H9 (cell line): ENCODE measurements at regions not wholly inside any gene's neighbourhood (a gene's known extent, or its start where the extent isn't known, plus 50 kb on each side); places are given as distances from the start of the nearest gene placed in this dataset.

Experiments
- DNase-seq: peaks from one replicate; pipeline ENCODE4 v3.0.0-alpha.2; 2017
- H2AFZ ChIP-seq: one replicate; pipeline ENCODE4 v1.6.1; 2013; ENCODE audit warnings: mild to moderate bottlenecking, low read length, control low read depth, moderate library complexity
- H2AK5ac ChIP-seq: 2 replicates; pipeline ENCODE4 v1.6.1; 2013; ENCODE audit warnings: low read length, control low read depth, mixed read lengths; ENCODE audit not compliant: insufficient read length
- H2BK120ac ChIP-seq: one replicate; pipeline ENCODE4 v1.6.1; 2013; ENCODE audit warnings: low read depth, mild to moderate bottlenecking, low read length, control low read depth, inconsistent platforms; ENCODE audit not compliant: poor library complexity, severe bottlenecking
- H2BK12ac ChIP-seq: 2 replicates; pipeline ENCODE4 v1.6.1; 2013; ENCODE audit warnings: low read length, control low read depth, mixed read lengths, low read depth; ENCODE audit not compliant: insufficient read length
- H2BK15ac ChIP-seq: 2 replicates; pipeline ENCODE4 v1.6.1; 2013; ENCODE audit warnings: low read depth, low read length, control low read depth
- H2BK20ac ChIP-seq: one replicate; pipeline ENCODE4 v1.6.1; 2013; ENCODE audit warnings: low read depth, mild to moderate bottlenecking, low read length, control low read depth, inconsistent platforms; ENCODE audit not compliant: poor library complexity, severe bottlenecking
- H2BK5ac ChIP-seq: 2 replicates; pipeline ENCODE4 v1.6.1; 2013; ENCODE audit warnings: low read length, control low read depth, mixed read lengths; ENCODE audit not compliant: insufficient read length
- H3K14ac ChIP-seq: 2 replicates; pipeline ENCODE4 v1.6.1; 2013; ENCODE audit warnings: low read length, control low read depth; ENCODE audit not compliant: insufficient read depth
- H3K18ac ChIP-seq: 2 replicates; pipeline ENCODE4 v1.6.1; 2013; ENCODE audit warnings: low read depth, mild to moderate bottlenecking, mixed read lengths, low read length, control low read depth; ENCODE audit not compliant: insufficient read length
- H3K23ac ChIP-seq: 2 replicates; pipeline ENCODE4 v1.6.1; 2013; ENCODE audit warnings: low read length, control low read depth, mixed read lengths, low read depth; ENCODE audit not compliant: insufficient read length
- H3K23me2 ChIP-seq: 2 replicates; pipeline ENCODE4 v1.6.1; 2013; ENCODE audit warnings: low read depth, mild to moderate bottlenecking, mixed read lengths, low read length, control low read depth; ENCODE audit not compliant: insufficient read length, poor library complexity, severe bottlenecking
- H3K27ac ChIP-seq: 2 replicates; pipeline ENCODE4 v1.5.1; 2013; ENCODE audit warnings: low read length, control low read depth, mixed read lengths, low read depth; ENCODE audit not compliant: insufficient read length
- H3K27me3 ChIP-seq: 2 replicates; pipeline ENCODE4 v1.6.1; 2013; ENCODE audit warnings: low read length, control low read depth, inconsistent platforms; ENCODE audit not compliant: insufficient read depth
- H3K4ac ChIP-seq: 2 replicates; pipeline ENCODE4 v1.6.1; 2013; ENCODE audit warnings: low read depth, mild to moderate bottlenecking, control low read depth, inconsistent platforms, low read length, moderate library complexity
- H3K4me1 ChIP-seq: 2 replicates; pipeline ENCODE4 v1.6.1; 2013; ENCODE audit warnings: low read length, control low read depth, inconsistent platforms; ENCODE audit not compliant: insufficient read depth
- H3K4me2 ChIP-seq: 2 replicates; pipeline ENCODE4 v1.6.1; 2013; ENCODE audit warnings: low read length, control low read depth, mixed read lengths; ENCODE audit not compliant: insufficient read length, insufficient read depth
- H3K56ac ChIP-seq: 2 replicates; pipeline ENCODE4 v1.6.1; 2013; ENCODE audit warnings: low read depth, mild to moderate bottlenecking, mixed read lengths, low read length, control low read depth; ENCODE audit not compliant: insufficient read length
- H3K79me1 ChIP-seq: 2 replicates; pipeline ENCODE4 v1.6.1; 2013; ENCODE audit warnings: low read depth, mild to moderate bottlenecking, moderate library complexity, low read length, control low read depth, inconsistent platforms; ENCODE audit not compliant: insufficient read depth, poor library complexity, severe bottlenecking
- H3K79me2 ChIP-seq: 2 replicates; pipeline ENCODE4 v1.6.1; 2013; ENCODE audit warnings: low read length, control low read depth, inconsistent platforms; ENCODE audit not compliant: insufficient read depth
- H3K9ac ChIP-seq: 2 replicates; pipeline ENCODE4 v1.6.1; 2013; ENCODE audit warnings: low read length, control low read depth, mixed read lengths; ENCODE audit not compliant: insufficient read length; ENCODE audit errors: extremely low read depth
- H3K9me3 ChIP-seq: one replicate; pipeline ENCODE4 v1.6.1; 2013; ENCODE audit warnings: low read depth, low read length, inconsistent platforms; ENCODE audit not compliant: control insufficient read depth
- H3T11ph ChIP-seq: one replicate; pipeline ENCODE4 v1.6.1; 2013; ENCODE audit warnings: mild to moderate bottlenecking, low read length, control low read depth, inconsistent platforms
- H4K20me1 ChIP-seq: one replicate; pipeline ENCODE4 v1.6.1; 2013; ENCODE audit not compliant: control insufficient read depth, insufficient read length, insufficient read depth
- H4K5ac ChIP-seq: 2 replicates; pipeline ENCODE4 v1.6.1; 2013; ENCODE audit warnings: low read depth, mild to moderate bottlenecking, mixed read lengths, low read length, control low read depth; ENCODE audit not compliant: insufficient read length
- H4K8ac ChIP-seq: replicated peaks from 2 replicates; pipeline ENCODE4 v1.6.1; 2013; ENCODE audit warnings: low read length, control low read depth, mixed read lengths, low read depth; ENCODE audit not compliant: insufficient read length
- H4K91ac ChIP-seq: 2 replicates; pipeline ENCODE4 v1.6.1; 2013; ENCODE audit warnings: low read depth, mild to moderate bottlenecking, moderate library complexity, mixed read lengths, low read length, control low read depth; ENCODE audit not compliant: insufficient read length
- H3K27ac Mint-ChIP-seq, 3 experiments: 2 replicates in 2 of 3; 3 replicates in 1 of 3; pipeline ENCODE4 v1.8.0; 2020 to 2021; ENCODE audit warnings: mixed read lengths in 3 of 3, mild to moderate bottlenecking in 1 of 3, moderate library complexity in 1 of 3
- H3K27me3 Mint-ChIP-seq: 2 replicates; pipeline ENCODE4 v1.8.0; 2021; ENCODE audit warnings: low read depth, mild to moderate bottlenecking, moderate library complexity, mixed read lengths
- H3K36me3 Mint-ChIP-seq, 3 experiments: 2 replicates in 2 of 3; 3 replicates in 1 of 3; pipeline ENCODE4 v1.8.0; 2020 to 2021; ENCODE audit warnings: low read depth in 3 of 3, mixed read lengths in 3 of 3; ENCODE audit not compliant: insufficient read depth in 1 of 3
- H3K4me1 Mint-ChIP-seq, 2 experiments: 2 replicates each; pipeline ENCODE4 v1.8.0; 2020; ENCODE audit warnings: mixed read lengths in 2 of 2
- H3K4me3 Mint-ChIP-seq, 2 experiments: 2 replicates in 1 of 2; 3 replicates in 1 of 2; pipeline ENCODE4 v1.8.0; 2020 to 2021; ENCODE audit warnings: mild to moderate bottlenecking in 2 of 2, mixed read lengths in 2 of 2, moderate library complexity in 1 of 2
- H3K9me3 Mint-ChIP-seq, 2 experiments: 2 replicates in 1 of 2; 3 replicates in 1 of 2; pipeline ENCODE4 v1.8.0; 2020; ENCODE audit warnings: mild to moderate bottlenecking in 2 of 2, mixed read lengths in 2 of 2, moderate library complexity in 1 of 2
- WGBS: extraction: QIAGEN DNeasy Blood & Tissue Kit; methylation state at CpG from one replicate; pipeline ENCODE4 v1.1.7; 2013; ENCODE audit warnings: missing lambda C conversion rate, low lambda C conversion rate, mixed read lengths; ENCODE audit not compliant: insufficient read length; ENCODE audit errors: extremely low coverage; 5-methylcytosine and 5-hydroxymethylcytosine counted together
- TF ChIP-seq, protein P1 (sequence below): fragments of 200-600 bp; sonication (generic); conservative IDR thresholded peaks from 3 replicates; pipeline ENCODE4 v1.8.0; 2021; ENCODE audit warnings: antibody characterized with exemption, mild to moderate bottlenecking

DNA sequence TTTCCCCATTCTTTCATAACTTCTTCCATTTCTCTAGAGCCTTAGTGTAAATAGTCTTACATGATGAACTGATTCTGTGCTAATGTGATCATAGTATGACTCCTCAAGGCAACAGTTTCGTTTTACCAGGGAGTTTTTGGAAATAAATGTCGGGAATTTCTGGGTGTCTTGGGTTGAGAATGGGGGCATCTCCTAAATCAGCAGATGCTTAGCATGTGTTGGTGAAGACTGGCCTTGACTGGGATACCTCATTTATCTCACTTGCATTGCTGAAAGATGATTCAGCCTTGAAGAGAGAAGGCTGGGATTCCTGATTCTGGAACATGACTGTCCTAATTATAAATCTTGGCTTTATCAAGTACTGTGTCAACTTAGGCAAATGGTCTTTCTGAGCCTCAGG is 115.7 kb upstream of the C11orf87 start:
- H3K36me3 Mint-ChIP-seq = no peaks in the 10 kb centered on the region

More for the DNA sequence above, 115.7 kb upstream of the C11orf87 start:
- no peak overlapping the region for H2BK5ac ChIP-seq
- H3K4me2 ChIP-seq = no peak overlapping the region
- no peak overlapping the region for H3T11ph ChIP-seq
- no peak overlapping the region for H3K4ac ChIP-seq
- no peaks in the 10 kb centered on the region for H3K27me3 ChIP-seq
- H4K5ac ChIP-seq = no peak overlapping the region
- no peaks in the 10 kb centered on the region for H3K9me3 ChIP-seq
- peaks cover 3% of the 10 kb centered on the region; the same call in 1 of the 2 replicates for H3K4me1 ChIP-seq
- H4K8ac ChIP-seq = no peak overlapping the region
- H2AK5ac ChIP-seq = no peak overlapping the region
- H2AFZ ChIP-seq = no peak overlapping the region
- H3K79me1 ChIP-seq = no peaks in the 10 kb centered on the region
- Mint-ChIP-seq H3K27ac (no peak overlapping the region), H3K4me3 (no peak overlapping the region), H3K4me1 (peaks cover 16 to 17% of the 10 kb centered on the region in 2 experiments), H3K27me3 (no peaks in the 10 kb centered on the region; the same call in 1 of the 2 replicates), H3K9me3 (no peaks in the 10 kb centered on the region)
- no peak overlapping the region for H3K18ac ChIP-seq
- no peak overlapping the region for H2BK12ac ChIP-seq
- H3K23me2 ChIP-seq = no peaks in the 10 kb centered on the region
- no peak for DNase-seq
- whole genome bisulfite sequencing = no CpG with 5 or more reads among the region's 2 CpGs
- no peak overlapping the region for H4K91ac ChIP-seq
- no peak overlapping the region for H3K27ac ChIP-seq
- no peaks in the 10 kb centered on the region for H3K79me2 ChIP-seq
- H4K20me1 ChIP-seq = no peaks in the 10 kb centered on the region
- no peak overlapping the region for H2BK20ac ChIP-seq
- no peak overlapping the region for H3K23ac ChIP-seq
- H3K14ac ChIP-seq = no peak overlapping the region
- H2BK120ac ChIP-seq = no peak overlapping the region
- no peak overlapping the region for H3K9ac ChIP-seq
- no peak overlapping the region for H2BK15ac ChIP-seq
- TF ChIP-seq, protein P1, sequence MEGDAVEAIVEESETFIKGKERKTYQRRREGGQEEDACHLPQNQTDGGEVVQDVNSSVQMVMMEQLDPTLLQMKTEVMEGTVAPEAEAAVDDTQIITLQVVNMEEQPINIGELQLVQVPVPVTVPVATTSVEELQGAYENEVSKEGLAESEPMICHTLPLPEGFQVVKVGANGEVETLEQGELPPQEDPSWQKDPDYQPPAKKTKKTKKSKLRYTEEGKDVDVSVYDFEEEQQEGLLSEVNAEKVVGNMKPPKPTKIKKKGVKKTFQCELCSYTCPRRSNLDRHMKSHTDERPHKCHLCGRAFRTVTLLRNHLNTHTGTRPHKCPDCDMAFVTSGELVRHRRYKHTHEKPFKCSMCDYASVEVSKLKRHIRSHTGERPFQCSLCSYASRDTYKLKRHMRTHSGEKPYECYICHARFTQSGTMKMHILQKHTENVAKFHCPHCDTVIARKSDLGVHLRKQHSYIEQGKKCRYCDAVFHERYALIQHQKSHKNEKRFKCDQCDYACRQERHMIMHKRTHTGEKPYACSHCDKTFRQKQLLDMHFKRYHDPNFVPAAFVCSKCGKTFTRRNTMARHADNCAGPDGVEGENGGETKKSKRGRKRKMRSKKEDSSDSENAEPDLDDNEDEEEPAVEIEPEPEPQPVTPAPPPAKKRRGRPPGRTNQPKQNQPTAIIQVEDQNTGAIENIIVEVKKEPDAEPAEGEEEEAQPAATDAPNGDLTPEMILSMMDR = no peak
- H3K56ac ChIP-seq = no peak overlapping the region
